Brain microvascular endothelial cell (primary cell): ENCODE measurements at regions not wholly inside any gene's neighbourhood (a gene's known extent, or its start where the extent isn't known, plus 50 kb on each side); places are given as distances from the start of the nearest gene placed in this dataset.

ENCODE experiments used
- DNase-seq: peaks from one replicate; pipeline ENCODE4 v3.0.0-alpha.2; 2020
- H3K27ac ChIP-seq: fragments of 250-450 bp; sonication (Bioruptor Pico); 2 replicates; pipeline ENCODE4 v1.5.1; 2020; ENCODE audit warnings: mild to moderate bottlenecking, moderate library complexity
- H3K27me3 ChIP-seq: fragments of 250-450 bp; sonication (Bioruptor Pico); replicated peaks from 2 replicates; pipeline ENCODE4 v1.5.1; 2020; ENCODE audit warnings: mild to moderate bottlenecking
- H3K36me3 ChIP-seq: fragments of 250-450 bp; sonication (Bioruptor Pico); replicated peaks from 2 replicates; pipeline ENCODE4 v1.5.1; 2020; ENCODE audit warnings: mild to moderate bottlenecking
- H3K4me3 ChIP-seq: 2 replicates; pipeline ENCODE4 v1.5.1; 2011; ENCODE audit warnings: low read depth, mild to moderate bottlenecking, control low read depth, low read length, moderate library complexity
- CTCF ChIP-seq: IDR thresholded peaks from 2 replicates; pipeline ENCODE4 v1.5.1; 2011; ENCODE audit warnings: low read depth, mild to moderate bottlenecking, moderate library complexity, low read length, control low read depth, inconsistent platforms; ENCODE audit errors: missing control alignments
- in situ Hi-C: cut with HindIII; loops from 2 replicates; pipeline ENCODE4 v1.10.0; 2017; ENCODE audit warnings: low sequenced_read_pairs, low pct_ligation_motif_present

- no peak overlapping the region for H3K4me3 ChIP-seq
- TF ChIP-seq CTCF: no peak
- no peak for DNase-seq
- no peaks in the 10 kb centered on the region for H3K27me3 ChIP-seq
- in situ Hi-C loops: no loop called here
- no peak overlapping the region for H3K27ac ChIP-seq
- no peaks in the 10 kb centered on the region for H3K36me3 ChIP-seq
These were observed 62.3 kb upstream of the DAPL1 start for GRCh38 chr2:158732573-158733429.

DNA sequence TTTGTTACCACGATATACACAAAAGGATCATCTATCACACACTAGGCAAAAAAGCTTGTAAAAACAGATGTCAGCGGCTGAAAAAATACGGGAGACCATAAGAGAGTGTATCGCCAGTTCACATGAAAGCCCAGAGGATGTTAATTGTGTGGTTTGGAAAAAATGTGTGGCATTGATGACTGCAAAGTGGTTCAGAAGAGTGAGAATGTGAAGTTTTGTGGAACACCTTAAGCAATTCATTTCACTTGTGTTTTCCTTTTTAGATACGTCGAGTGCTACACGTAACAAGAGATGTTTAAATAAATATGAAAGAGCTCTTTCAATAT, 61.7 kb upstream of the DAPL1 start:
- Histone ChIP-seq H3K27me3 (no peaks in the 10 kb centered on the region), H3K36me3 (no peaks in the 10 kb centered on the region), H3K27ac (no peak overlapping the region), H3K4me3 (no peak overlapping the region)
- no peak for TF ChIP-seq CTCF
- in situ Hi-C loops: no loop called here
- no peak for DNase-seq

DNA sequence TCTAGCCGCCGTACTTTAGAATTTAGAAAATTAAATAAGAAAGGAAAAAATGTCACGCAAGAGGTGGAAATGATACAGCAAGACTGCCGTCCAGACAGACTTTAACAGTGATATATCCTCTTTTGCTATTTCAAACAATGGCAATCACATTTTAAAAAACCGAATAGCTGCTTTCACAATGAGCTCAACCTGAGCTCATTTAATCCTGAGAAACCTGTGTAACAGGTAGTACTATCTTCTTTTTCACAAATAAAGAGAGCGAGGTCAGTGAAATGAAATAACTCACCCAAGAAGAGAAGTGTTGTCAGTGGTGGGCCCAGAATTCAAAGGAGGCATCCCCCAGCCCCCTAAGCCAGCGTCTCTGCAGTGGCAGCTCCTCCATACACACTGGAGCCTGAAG, 60.7 kb upstream of the DAPL1 start:
- H3K36me3 ChIP-seq: no peaks in the 10 kb centered on the region
- H3K27me3 ChIP-seq: no peaks in the 10 kb centered on the region
- no peak overlapping the region for H3K4me3 ChIP-seq
- no peak overlapping the region for H3K27ac ChIP-seq
- DNase-seq: no peak
- in situ Hi-C loops: no loop called here
- no peak for TF ChIP-seq CTCF

DNA sequence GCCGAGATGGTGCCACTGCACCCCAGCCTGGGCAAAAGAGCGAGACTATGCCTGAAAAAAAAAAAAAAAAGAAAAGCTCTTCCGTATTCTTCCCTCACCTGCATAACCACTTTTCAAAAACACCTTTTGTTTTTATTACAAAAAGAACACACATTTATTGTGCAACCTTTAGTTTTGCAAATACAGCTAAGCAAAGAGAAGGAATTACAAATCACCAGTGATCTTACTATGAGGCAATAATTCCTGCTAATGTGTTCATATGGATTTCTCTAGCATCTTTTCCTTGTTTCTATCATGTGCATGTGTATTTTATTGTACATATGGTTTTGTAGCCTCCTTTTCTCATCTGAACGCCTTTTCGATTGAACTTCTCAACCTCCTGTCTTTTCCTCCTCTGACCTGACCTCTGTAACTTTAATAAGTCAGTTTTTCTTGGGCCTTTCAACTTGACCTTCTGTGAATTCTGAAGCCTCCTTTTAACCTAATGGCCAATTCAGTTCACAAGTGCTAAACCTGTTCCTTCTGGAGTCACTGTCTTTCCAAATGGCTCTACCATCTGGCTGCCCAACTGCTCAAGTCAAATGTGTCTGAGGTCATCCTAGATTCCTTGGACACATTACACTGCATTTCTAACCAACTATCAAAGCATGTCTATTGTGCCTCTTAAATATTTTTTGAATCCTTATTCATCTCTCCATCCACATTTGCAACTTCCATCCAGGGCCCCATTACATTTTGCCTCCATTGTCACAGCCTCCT, 59.1 kb upstream of the DAPL1 start:
- in situ Hi-C loops: no loop called here
- no peak for TF ChIP-seq CTCF
- DNase-seq: no peak
- H3K27ac ChIP-seq: no peak overlapping the region
- H3K36me3 ChIP-seq: no peaks in the 10 kb centered on the region
- no peak overlapping the region for H3K4me3 ChIP-seq
- H3K27me3 ChIP-seq: no peaks in the 10 kb centered on the region

DNA sequence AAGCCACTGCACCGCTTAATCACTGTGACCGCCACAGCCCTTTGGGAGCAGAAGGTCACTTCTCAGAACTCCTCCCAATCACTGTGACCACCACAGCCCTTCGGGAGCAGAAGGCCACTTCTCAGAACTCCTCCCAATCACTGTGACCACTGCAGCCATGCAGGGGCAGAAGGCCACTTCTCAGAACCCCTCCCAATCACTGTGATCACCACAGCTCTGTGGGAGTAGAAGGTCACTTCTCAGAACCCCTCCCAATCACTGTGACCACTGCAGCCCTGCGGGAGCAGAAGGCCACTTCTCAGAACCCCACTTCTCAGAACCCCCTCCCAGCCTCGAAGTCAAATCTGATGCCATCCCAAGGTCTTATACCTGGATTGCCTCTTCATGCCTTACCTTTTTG, 56.8 kb upstream of the DAPL1 start:
- Histone ChIP-seq H3K4me3 (no peak overlapping the region), H3K36me3 (no peaks in the 10 kb centered on the region), H3K27me3 (no peaks in the 10 kb centered on the region), H3K27ac (no peak overlapping the region)
- in situ Hi-C loops: no loop called here
- no peak for TF ChIP-seq CTCF
- DNase-seq: no peak

- TF ChIP-seq CTCF: no peak
- in situ Hi-C loops: no loop called here
- Histone ChIP-seq H3K27ac (no peak overlapping the region), H3K27me3 (no peaks in the 10 kb centered on the region), H3K36me3 (no peaks in the 10 kb centered on the region), H3K4me3 (no peak overlapping the region)
- DNase-seq: peak; percentile 26
These were observed 55.0 kb upstream of the DAPL1 start for GRCh38 chr2:158740127-158740526.
